SK-N-SH (cell line): ENCODE measurements at regions not wholly inside any gene's neighbourhood (a gene's known extent, or its start where the extent isn't known, plus 50 kb on each side); places are given as distances from the start of the nearest gene placed in this dataset.

Experiments used
- CTCF ChIA-PET: fragments of 300-600, 350-600 bp; formaldehyde crosslinking; extraction: SDS; loops from one replicate; lab custom pipeline; 2021; lab: Yijun Ruan, JAX
- POLR2A ChIA-PET: fragments of 350-600 bp; sonication (Branson Sonifier 250); formaldehyde crosslinking; extraction: SDS; loops from one replicate; lab custom pipeline; 2020; ENCODE audit warnings: antibody characterized with exemption, inconsistent platforms; lab: Yijun Ruan, JAX
- DNase-seq: peaks from one replicate; pipeline ENCODE4 v3.0.0; 2012
- H2AFZ ChIP-seq: fragments of 200-600 bp; sonication (generic); 2 replicates; pipeline ENCODE4 v1.8.1; 2016; ENCODE audit warnings: antibody characterized with exemption, mild to moderate bottlenecking, low read depth
- H3F3A ChIP-seq: fragments of 200-600 bp; sonication (generic); replicated peaks from 2 replicates; pipeline ENCODE3; 2016; ENCODE audit warnings: antibody characterized with exemption, mild to moderate bottlenecking; ENCODE audit not compliant: insufficient read depth
- H3K27ac ChIP-seq, 2 experiments: fragments of 200-500 bp in 1 of 2; fragments of 200-600 bp in 1 of 2; sonication (Bioruptor generic) in 1 of 2; sonication (generic), shearing (Covaris generic) in 1 of 2; 2 replicates each; pipeline versions ENCODE4 v1.5.1 to v1.6.1; 2014 to 2016; ENCODE audit warnings: low read depth in 2 of 2, inconsistent platforms in 1 of 2, low read length in 1 of 2, mild to moderate bottlenecking in 1 of 2, mixed read lengths in 1 of 2
- H3K27me3 ChIP-seq: fragments of 200-600 bp; sonication (generic), shearing (Covaris generic); 2 replicates; pipeline ENCODE4 v1.6.1; 2016; ENCODE audit warnings: mixed run types; ENCODE audit not compliant: insufficient read depth
- H3K36me3 ChIP-seq, 2 experiments: fragments of 200-500 bp in 1 of 2; fragments of 200-600 bp in 1 of 2; sonication (Bioruptor generic) in 1 of 2; sonication (generic) in 1 of 2; replicated peaks in 1 of 2; 2 replicates each; pipeline versions ENCODE3 to v1.5.1; 2014 to 2016; ENCODE audit warnings: low read length in 1 of 2, mild to moderate bottlenecking in 1 of 2; ENCODE audit not compliant: insufficient read depth in 2 of 2, control insufficient read depth in 1 of 2
- H3K4me1 ChIP-seq, 2 experiments: fragments of 200-500 bp in 1 of 2; fragments of 200-600 bp in 1 of 2; sonication (Bioruptor generic) in 1 of 2; sonication (generic), shearing (Covaris generic) in 1 of 2; 2 replicates each; pipeline versions ENCODE4 v1.5.1 to v1.6.1; 2014 to 2016; ENCODE audit warnings: low read depth in 1 of 2, low read length in 1 of 2, mixed run types in 1 of 2; ENCODE audit not compliant: insufficient read depth in 2 of 2, control insufficient read depth in 1 of 2
- H3K4me2 ChIP-seq: fragments of 200-600 bp; sonication (generic), shearing (Covaris generic); 2 replicates; pipeline ENCODE4 v1.6.1; 2017; ENCODE audit warnings: mixed run types
- H3K4me3 ChIP-seq, 2 experiments: fragments of 200-500 bp in 1 of 2; fragments of 200-600 bp in 1 of 2; sonication (Bioruptor generic) in 1 of 2; sonication (generic), shearing (Covaris generic) in 1 of 2; 2 replicates each; pipeline versions ENCODE4 v1.5.1 to v1.8.1; 2014 to 2016; ENCODE audit warnings: low read depth in 2 of 2, inconsistent platforms in 1 of 2, low read length in 1 of 2, mild to moderate bottlenecking in 1 of 2, mixed read lengths in 1 of 2, moderate library complexity in 1 of 2
- H3K79me2 ChIP-seq: fragments of 200-600 bp; sonication (generic); 2 replicates; pipeline ENCODE4 v1.8.1; 2017; ENCODE audit warnings: mild to moderate bottlenecking; ENCODE audit not compliant: insufficient read depth
- H3K9ac ChIP-seq: fragments of 200-600 bp; sonication (generic); 2 replicates; pipeline ENCODE4 v1.6.1; 2017; ENCODE audit warnings: mixed run types
- H3K9me2 ChIP-seq: fragments of 200-600 bp; sonication (generic); 2 replicates; pipeline ENCODE4 v1.6.1; 2017; ENCODE audit warnings: mixed run types
- H3K9me3 ChIP-seq: fragments of 200-600 bp; sonication (generic); 2 replicates; pipeline ENCODE4 v1.6.1; 2017; ENCODE audit warnings: mixed run types, mild to moderate bottlenecking, moderate library complexity
- H4K20me1 ChIP-seq: fragments of 200-600 bp; sonication (generic); 2 replicates; pipeline ENCODE4 v1.6.1; 2017; ENCODE audit warnings: mild to moderate bottlenecking, mixed run types; ENCODE audit not compliant: insufficient read depth
- CHD2 ChIP-seq: fragments of 150-350 bp; IDR thresholded peaks from 2 replicates; pipeline ENCODE4 v1.6.1; 2018; ENCODE audit warnings: low read length; ENCODE audit not compliant: partially characterized antibody
- EP300 ChIP-seq, 2 experiments: IDR thresholded peaks; 2 replicates each; pipeline versions ENCODE4 v1.4.0 to v1.6.1; 2012; ENCODE audit warnings: borderline replicate concordance in 1 of 2, low read depth in 1 of 2, low read length in 1 of 2
- FOSL2 ChIP-seq: IDR thresholded peaks from 2 replicates; pipeline ENCODE4 v1.4.0; 2012; ENCODE audit warnings: low read depth, mild to moderate bottlenecking, moderate library complexity, borderline replicate concordance
- FOXM1 ChIP-seq: IDR thresholded peaks from 2 replicates; pipeline ENCODE4 v1.4.0; 2012; ENCODE audit warnings: low read depth, mild to moderate bottlenecking
- JUND ChIP-seq: IDR thresholded peaks from 2 replicates; pipeline ENCODE4 v1.4.0; 2012
- MEF2A ChIP-seq: IDR thresholded peaks from 2 replicates; pipeline ENCODE4 v1.4.0; 2012; ENCODE audit warnings: low read depth, borderline replicate concordance
- MXI1 ChIP-seq: IDR thresholded peaks from 2 replicates; pipeline ENCODE4 v1.6.1; 2012; ENCODE audit warnings: mild to moderate bottlenecking, low read depth, low read length, improper control_type of control experiment
- POLR2AphosphoS5 ChIP-seq: IDR thresholded peaks from 2 replicates; pipeline ENCODE4 v1.6.1; 2012; ENCODE audit warnings: low read depth, low read length
- RCOR1 ChIP-seq: fragments of 150-350 bp; IDR thresholded peaks from 2 replicates; pipeline ENCODE4 v1.6.1; 2017; ENCODE audit warnings: antibody characterized with exemption, low read length
- SIN3A ChIP-seq: IDR thresholded peaks from 2 replicates; pipeline ENCODE4 v1.6.1; 2012; ENCODE audit warnings: low read depth, mild to moderate bottlenecking, low read length, moderate library complexity, borderline replicate concordance
- TAF1 ChIP-seq: IDR thresholded peaks from 2 replicates; pipeline ENCODE4 v1.6.1; 2012; ENCODE audit warnings: low read depth, mild to moderate bottlenecking, low read length, moderate library complexity, borderline replicate concordance
- TCF12 ChIP-seq: IDR thresholded peaks from 2 replicates; pipeline ENCODE4 v1.4.0; 2012
- WGBS: methylation state at CpG from one replicate; pipeline ENCODE4 v1.1.6; 2017; ENCODE audit warnings: low lambda C conversion rate; 5-methylcytosine and 5-hydroxymethylcytosine counted together
- TF ChIP-seq, protein P1 (sequence below): fragments of 150-350 bp; IDR thresholded peaks from 2 replicates; pipeline ENCODE4 v1.6.1; 2017; ENCODE audit warnings: antibody characterized with exemption, low read length, low read depth, borderline replicate concordance
- TF ChIP-seq, protein P2 (sequence below): IDR thresholded peaks from 2 replicates; pipeline ENCODE4 v1.4.0; 2012; ENCODE audit warnings: low read depth, borderline replicate concordance
- TF ChIP-seq, protein P3 (sequence below): IDR thresholded peaks from 2 replicates; pipeline ENCODE4 v1.4.0; 2012; ENCODE audit warnings: low read depth
- TF ChIP-seq, protein P4 (sequence below): fragments of 200-600 bp; sonication (generic); IDR thresholded peaks from 2 replicates; pipeline ENCODE4 v1.6.1; 2017; ENCODE audit warnings: antibody characterized with exemption, mild to moderate bottlenecking, moderate library complexity

DNA sequence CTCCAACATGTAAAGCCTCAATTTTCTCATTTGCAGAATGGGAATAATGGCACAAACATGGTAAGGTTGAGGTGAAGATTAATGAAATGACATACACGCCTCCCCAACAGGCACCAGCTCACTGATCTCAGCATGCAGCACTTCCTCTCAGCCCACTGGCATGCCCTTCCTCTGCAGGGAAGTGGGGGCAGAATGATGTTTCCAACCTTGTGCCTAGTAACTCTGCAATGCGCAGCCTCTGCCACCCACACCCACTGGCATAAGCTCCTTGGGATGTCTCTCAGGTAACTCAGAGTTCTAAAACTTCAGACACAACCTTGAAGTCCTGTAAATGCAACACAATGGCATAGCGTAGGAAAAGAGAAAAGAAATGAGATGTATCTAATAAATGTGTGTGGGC, 540.7 kb downstream of the HTR7 start:
- no peak overlapping the region for H3K9ac ChIP-seq
- no peak overlapping the region for H3K4me2 ChIP-seq
- TF ChIP-seq, protein P1, sequence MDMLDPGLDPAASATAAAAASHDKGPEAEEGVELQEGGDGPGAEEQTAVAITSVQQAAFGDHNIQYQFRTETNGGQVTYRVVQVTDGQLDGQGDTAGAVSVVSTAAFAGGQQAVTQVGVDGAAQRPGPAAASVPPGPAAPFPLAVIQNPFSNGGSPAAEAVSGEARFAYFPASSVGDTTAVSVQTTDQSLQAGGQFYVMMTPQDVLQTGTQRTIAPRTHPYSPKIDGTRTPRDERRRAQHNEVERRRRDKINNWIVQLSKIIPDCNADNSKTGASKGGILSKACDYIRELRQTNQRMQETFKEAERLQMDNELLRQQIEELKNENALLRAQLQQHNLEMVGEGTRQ: no peak
- TF ChIP-seq TCF12 (no peak), MEF2A (no peak), CHD2 (no peak), JUND (no peak), MXI1 (no peak), FOSL2 (no peak), SIN3A (no peak), TAF1 (no peak), POLR2AphosphoS5 (no peak), FOXM1 (no peak)
- TF ChIP-seq, protein P2, sequence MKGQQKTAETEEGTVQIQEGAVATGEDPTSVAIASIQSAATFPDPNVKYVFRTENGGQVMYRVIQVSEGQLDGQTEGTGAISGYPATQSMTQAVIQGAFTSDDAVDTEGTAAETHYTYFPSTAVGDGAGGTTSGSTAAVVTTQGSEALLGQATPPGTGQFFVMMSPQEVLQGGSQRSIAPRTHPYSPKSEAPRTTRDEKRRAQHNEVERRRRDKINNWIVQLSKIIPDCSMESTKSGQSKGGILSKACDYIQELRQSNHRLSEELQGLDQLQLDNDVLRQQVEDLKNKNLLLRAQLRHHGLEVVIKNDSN: no peak
- TF ChIP-seq, protein P3, sequence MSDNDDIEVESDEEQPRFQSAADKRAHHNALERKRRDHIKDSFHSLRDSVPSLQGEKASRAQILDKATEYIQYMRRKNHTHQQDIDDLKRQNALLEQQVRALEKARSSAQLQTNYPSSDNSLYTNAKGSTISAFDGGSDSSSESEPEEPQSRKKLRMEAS: no peak
- TF ChIP-seq, protein P4, sequence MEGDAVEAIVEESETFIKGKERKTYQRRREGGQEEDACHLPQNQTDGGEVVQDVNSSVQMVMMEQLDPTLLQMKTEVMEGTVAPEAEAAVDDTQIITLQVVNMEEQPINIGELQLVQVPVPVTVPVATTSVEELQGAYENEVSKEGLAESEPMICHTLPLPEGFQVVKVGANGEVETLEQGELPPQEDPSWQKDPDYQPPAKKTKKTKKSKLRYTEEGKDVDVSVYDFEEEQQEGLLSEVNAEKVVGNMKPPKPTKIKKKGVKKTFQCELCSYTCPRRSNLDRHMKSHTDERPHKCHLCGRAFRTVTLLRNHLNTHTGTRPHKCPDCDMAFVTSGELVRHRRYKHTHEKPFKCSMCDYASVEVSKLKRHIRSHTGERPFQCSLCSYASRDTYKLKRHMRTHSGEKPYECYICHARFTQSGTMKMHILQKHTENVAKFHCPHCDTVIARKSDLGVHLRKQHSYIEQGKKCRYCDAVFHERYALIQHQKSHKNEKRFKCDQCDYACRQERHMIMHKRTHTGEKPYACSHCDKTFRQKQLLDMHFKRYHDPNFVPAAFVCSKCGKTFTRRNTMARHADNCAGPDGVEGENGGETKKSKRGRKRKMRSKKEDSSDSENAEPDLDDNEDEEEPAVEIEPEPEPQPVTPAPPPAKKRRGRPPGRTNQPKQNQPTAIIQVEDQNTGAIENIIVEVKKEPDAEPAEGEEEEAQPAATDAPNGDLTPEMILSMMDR: no peak
- no peaks in the 10 kb centered on the region for H3K36me3 ChIP-seq
- no peak overlapping the region for H2AFZ ChIP-seq
- peaks cover 0 to 6% of the 10 kb centered on the region in 2 experiments; a peak in 2 of 4 replicates for H3K4me1 ChIP-seq
- 32% methylated on average over 3 of the region's 3 CpGs for WGBS
- no peaks in the 10 kb centered on the region for H4K20me1 ChIP-seq
- H3K9me2 ChIP-seq: no peaks in the 10 kb centered on the region
- 0 out of 2 replicates have a peak, but pooled peaks cover 7% of the 10 kb centered on the region for H3K27me3 ChIP-seq
- H3K9me3 ChIP-seq: no peaks in the 10 kb centered on the region
- no peaks in the 10 kb centered on the region for H3K79me2 ChIP-seq
- no peaks in the 10 kb centered on the region for H3F3A ChIP-seq
- no peak overlapping the region for H3K27ac ChIP-seq
- DNase-seq: no peak
- CTCF ChIA-PET: interaction anchor here (2.8 kb wide), 1 partner anchor 11 kb away, joined by 7 read pairs; no protein-coding TSS in a partner anchor
- no peak overlapping the region for H3K4me3 ChIP-seq
- POLR2A ChIA-PET: no interaction called here

DNA sequence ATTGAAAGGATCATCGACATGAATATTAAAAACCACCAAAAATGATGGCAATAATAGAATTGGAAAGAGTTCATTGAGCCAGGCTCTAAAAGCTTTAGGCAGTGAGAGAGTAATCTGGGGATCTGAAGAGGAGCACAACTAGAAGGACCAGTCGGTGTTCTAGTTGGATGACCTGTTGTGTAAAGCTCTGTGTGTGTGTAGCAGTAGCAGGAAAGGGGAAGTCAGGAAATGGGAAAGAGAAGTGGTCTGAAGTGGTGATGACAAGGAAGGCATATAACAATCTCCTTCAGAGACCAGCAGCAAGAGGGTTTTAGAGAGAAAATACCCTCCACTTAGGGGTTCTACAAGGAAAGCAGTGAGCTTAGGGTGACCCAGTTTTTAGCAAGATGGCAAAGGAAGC, 539.2 kb downstream of the HTR7 start:
- CTCF ChIA-PET: interaction anchor here (2.8 kb wide), 1 partner anchor 9 kb away, joined by 7 read pairs; no protein-coding TSS in a partner anchor
- Histone ChIP-seq H3K27me3 (0 out of 2 replicates have a peak, but pooled peaks cover 7% of the 10 kb centered on the region), H3K9ac (no peak overlapping the region), H3K4me3 (no peak overlapping the region)
- DNase-seq: no peak
- TF ChIP-seq RCOR1: no peak
- TF ChIP-seq TAF1: no peak
- TF ChIP-seq EP300 (IDR thresholded peaks at IDR 0.05; ENCODE audit: borderline replicate concordance in 1 of 2, low read depth in 1 of 2, low read length in 1 of 2): no peak
- TF ChIP-seq, all 33 proteins: peak for 0
- no peaks in the 10 kb centered on the region for H3K9me3 ChIP-seq
- H3F3A ChIP-seq: no peaks in the 10 kb centered on the region
- WGBS: 10% methylated on average over 2 of the region's 2 CpGs
- no peak overlapping the region for H2AFZ ChIP-seq
- H4K20me1 ChIP-seq: no peaks in the 10 kb centered on the region
- peaks cover 0 to 4% of the 10 kb centered on the region in 2 experiments; a peak in 2 of 4 replicates for H3K4me1 ChIP-seq
- H3K9me2 ChIP-seq: no peaks in the 10 kb centered on the region
- POLR2A ChIA-PET: no interaction called here
- no peaks in the 10 kb centered on the region for H3K36me3 ChIP-seq
- H3K79me2 ChIP-seq: no peaks in the 10 kb centered on the region
- H3K4me2 ChIP-seq: no peak overlapping the region
- H3K27ac ChIP-seq: no peak overlapping the region
